Mucosa of descending colon (tissue), 3 donors: ENCODE measurements at regions not wholly inside any gene's neighbourhood (a gene's known extent, or its start where the extent isn't known, plus 50 kb on each side); places are given as distances from the start of the nearest gene placed in this dataset.

Experiments
- ATAC-seq: fragments of 200-7000 bp; cut with Tn5 transposase; one replicate; pipeline ENCODE4 v1.9.1; 2020; ENCODE audit warnings: mild to moderate bottlenecking, moderate library complexity
- DNase-seq, 3 donors: peaks; one replicate each; pipeline ENCODE4 v3.0.0-alpha.2; 2020
- H3K36me3 ChIP-seq: fragments of 200-600 bp; one replicate; pipeline ENCODE4 v1.8.0; 2021; ENCODE audit warnings: low read depth, mild to moderate bottlenecking
- H3K4me1 ChIP-seq: fragments of 200-600 bp; one replicate; pipeline ENCODE4 v1.8.0; 2021; ENCODE audit warnings: low read depth, mild to moderate bottlenecking
- H3K4me3 ChIP-seq: fragments of 200-600 bp; one replicate; pipeline ENCODE4 v1.8.0; 2021; ENCODE audit warnings: mild to moderate bottlenecking
- H3K9me3 ChIP-seq: fragments of 200-600 bp; one replicate; pipeline ENCODE4 v1.8.0; 2021; ENCODE audit warnings: mild to moderate bottlenecking
- intact Hi-C, 2 donors: fragments of 100-400 bp; cut with DNase I in 1 of 2; cut with micrococcal nuclease in 1 of 2; formaldehyde crosslinking; loops; one replicate each; pipeline versions ENCODE4 v1.11.0 to v1.11.1; 2022; cut with DNase I, micrococcal nuclease
- TF ChIP-seq, protein P1 (sequence below): fragments of 200-600 bp; IDR thresholded peaks from one replicate; pipeline ENCODE4 v1.8.0; 2022; ENCODE audit warnings: antibody characterized with exemption, mild to moderate bottlenecking
- donor health status: DM: no; HTN: no; CAD: no; lungs with moderate emphysema.
- donor health status: DM: no; HTN: no; CAD: no.
- donor health status: DM: no; HTN: yes; CAD: no.

GRCh38 chr22:48261048-48261621, 1498.7 kb downstream of the TBC1D22A start:
- Histone ChIP-seq H3K4me1 (peaks cover 4% of the 10 kb centered on the region), H3K4me3 (no peak overlapping the region), H3K36me3 (no peaks in the 10 kb centered on the region), H3K9me3 (no peaks in the 10 kb centered on the region)
- DNase-seq (no peak), ATAC-seq (no peak)
- intact Hi-C loops = no loop called here
- TF ChIP-seq, protein P1, sequence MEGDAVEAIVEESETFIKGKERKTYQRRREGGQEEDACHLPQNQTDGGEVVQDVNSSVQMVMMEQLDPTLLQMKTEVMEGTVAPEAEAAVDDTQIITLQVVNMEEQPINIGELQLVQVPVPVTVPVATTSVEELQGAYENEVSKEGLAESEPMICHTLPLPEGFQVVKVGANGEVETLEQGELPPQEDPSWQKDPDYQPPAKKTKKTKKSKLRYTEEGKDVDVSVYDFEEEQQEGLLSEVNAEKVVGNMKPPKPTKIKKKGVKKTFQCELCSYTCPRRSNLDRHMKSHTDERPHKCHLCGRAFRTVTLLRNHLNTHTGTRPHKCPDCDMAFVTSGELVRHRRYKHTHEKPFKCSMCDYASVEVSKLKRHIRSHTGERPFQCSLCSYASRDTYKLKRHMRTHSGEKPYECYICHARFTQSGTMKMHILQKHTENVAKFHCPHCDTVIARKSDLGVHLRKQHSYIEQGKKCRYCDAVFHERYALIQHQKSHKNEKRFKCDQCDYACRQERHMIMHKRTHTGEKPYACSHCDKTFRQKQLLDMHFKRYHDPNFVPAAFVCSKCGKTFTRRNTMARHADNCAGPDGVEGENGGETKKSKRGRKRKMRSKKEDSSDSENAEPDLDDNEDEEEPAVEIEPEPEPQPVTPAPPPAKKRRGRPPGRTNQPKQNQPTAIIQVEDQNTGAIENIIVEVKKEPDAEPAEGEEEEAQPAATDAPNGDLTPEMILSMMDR = no peak

DNA sequence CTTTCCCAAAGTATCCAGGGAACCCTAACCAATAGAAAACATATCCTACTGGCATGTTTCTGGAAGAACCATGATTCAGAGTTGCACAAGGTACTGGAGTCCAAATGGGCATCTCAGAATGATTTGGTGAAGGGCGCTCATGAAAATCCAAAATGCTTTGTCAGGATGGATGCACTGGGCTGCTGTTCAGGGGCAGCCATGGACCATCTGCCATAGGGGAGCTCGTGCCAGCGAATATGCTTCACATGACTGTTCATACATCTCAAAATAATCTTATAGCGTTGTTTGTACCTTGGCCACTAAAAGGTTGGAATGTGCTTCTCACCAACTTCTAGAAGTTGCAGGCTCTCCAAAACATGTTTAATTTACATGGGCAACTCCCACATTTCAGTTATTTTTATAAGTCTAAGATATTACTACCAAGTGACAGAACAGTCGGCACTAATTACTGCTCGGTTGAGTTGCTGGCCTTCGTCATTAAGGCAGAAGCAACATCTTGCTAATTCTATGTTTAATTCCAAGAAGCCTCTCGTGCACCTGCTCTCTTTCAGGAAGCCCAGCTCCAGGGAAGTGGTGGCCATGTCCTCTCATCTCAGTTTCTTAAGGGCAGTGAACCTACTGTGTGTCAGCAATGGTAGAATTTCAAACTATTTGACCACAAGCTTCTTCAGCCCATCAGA, 1497.7 kb downstream of the TBC1D22A start:
- Histone ChIP-seq H3K9me3 (no peaks in the 10 kb centered on the region), H3K4me1 (peaks cover 6% of the 10 kb centered on the region), H3K36me3 (no peaks in the 10 kb centered on the region), H3K4me3 (no peak overlapping the region)
- intact Hi-C loops = no loop called here
- TF ChIP-seq, protein P1 = no peak
- no peak for DNase-seq
- no peak for ATAC-seq

GRCh38 chr22:48258811-48259210, 1496.4 kb downstream of the TBC1D22A start:
- no peak for ATAC-seq
- Histone ChIP-seq H3K4me1 (peaks cover 14% of the 10 kb centered on the region), H3K4me3 (no peak overlapping the region), H3K36me3 (no peaks in the 10 kb centered on the region), H3K9me3 (no peaks in the 10 kb centered on the region)
- intact Hi-C loops = no loop called here
- TF ChIP-seq, protein P1 = no peak
- DNase-seq = no peak

DNA sequence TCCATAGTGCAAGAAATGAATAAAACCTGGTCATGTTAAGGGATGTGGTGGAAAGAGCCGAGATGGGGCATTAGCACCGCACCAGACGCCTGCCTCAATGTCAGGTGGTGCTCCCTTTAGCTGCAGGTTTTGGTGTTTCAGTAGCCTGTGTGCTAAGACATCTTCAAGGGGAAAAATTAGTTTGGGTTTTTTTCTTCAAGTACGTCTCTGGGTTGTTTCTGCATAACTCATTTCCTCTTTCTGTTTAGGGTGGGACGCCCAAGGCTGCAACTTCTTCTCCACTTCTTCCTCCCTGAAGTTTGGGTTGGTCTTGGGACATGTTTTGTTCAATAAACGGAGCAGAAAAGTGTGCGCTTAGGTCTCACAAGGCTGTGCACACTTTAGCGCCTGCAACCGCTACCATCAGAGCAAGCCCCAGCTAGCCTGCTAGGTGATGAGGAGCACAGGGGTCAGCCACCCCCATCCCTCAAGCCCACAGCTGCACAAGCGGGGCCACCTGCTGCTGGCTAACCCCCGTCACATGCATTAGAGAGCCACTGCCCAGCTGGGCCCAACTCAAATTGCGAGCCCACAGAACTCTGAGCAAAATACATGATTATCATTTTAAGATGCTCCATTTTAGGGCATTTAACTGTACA, 1495.7 kb downstream of the TBC1D22A start:
- H3K4me3 ChIP-seq = no peak overlapping the region
- intact Hi-C loops = no loop called here
- ATAC-seq (no peak), DNase-seq (no peak)
- H3K4me1 ChIP-seq = peaks cover 16% of the 10 kb centered on the region
- no peaks in the 10 kb centered on the region for H3K36me3 ChIP-seq
- no peaks in the 10 kb centered on the region for H3K9me3 ChIP-seq
- TF ChIP-seq, protein P1 = no peak

DNA sequence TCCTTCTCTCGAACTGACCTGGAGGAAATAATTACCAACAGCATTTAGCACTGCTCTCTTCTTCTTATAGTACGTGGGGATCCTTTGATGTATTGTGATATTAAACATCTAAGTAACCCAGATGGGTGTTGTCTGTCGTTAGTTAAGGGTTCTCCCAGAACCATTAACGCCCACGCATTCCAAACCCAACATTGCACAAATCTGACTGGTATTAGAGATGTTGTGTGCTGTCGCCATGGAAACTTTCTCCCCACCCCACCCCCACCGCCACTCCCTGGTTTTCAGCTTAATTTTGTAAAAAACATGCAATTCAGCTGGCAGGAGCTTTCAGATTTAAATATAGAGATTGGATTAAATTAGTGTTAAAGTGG, 1495.2 kb downstream of the TBC1D22A start:
- no peak for ATAC-seq
- intact Hi-C loops = no loop called here
- no peak for DNase-seq

More for the DNA sequence above, 1495.2 kb downstream of the TBC1D22A start:
- Histone ChIP-seq H3K9me3 (no peaks in the 10 kb centered on the region), H3K36me3 (no peaks in the 10 kb centered on the region), H3K4me3 (no peak overlapping the region), H3K4me1 (peaks cover 16% of the 10 kb centered on the region)
- TF ChIP-seq, protein P1 = no peak
